Skeletal muscle satellite cell (primary cell): ENCODE measurements at regions not wholly inside any gene's neighbourhood (a gene's known extent, or its start where the extent isn't known, plus 50 kb on each side); places are given as distances from the start of the nearest gene placed in this dataset.

ENCODE experiments used
- H3K27me3 ChIP-seq: 2 replicates; pipeline ENCODE4 v1.7.0; 2013; ENCODE audit warnings: low read length; ENCODE audit not compliant: control insufficient read depth, insufficient read depth
- H3K36me3 ChIP-seq: 2 replicates; pipeline ENCODE4 v1.7.0; 2013; ENCODE audit warnings: mild to moderate bottlenecking, control low read depth, low read length; ENCODE audit not compliant: insufficient read depth
- H3K4me1 ChIP-seq: 2 replicates; pipeline ENCODE4 v1.7.0; 2013; ENCODE audit warnings: low read length; ENCODE audit not compliant: control insufficient read depth, insufficient read depth
- H3K4me2 ChIP-seq: 2 replicates; pipeline ENCODE4 v1.7.0; 2013; ENCODE audit warnings: mild to moderate bottlenecking, low read length
- H3K4me3 ChIP-seq: 2 replicates; pipeline ENCODE4 v1.7.0; 2013; ENCODE audit warnings: low read length
- H3K9ac ChIP-seq: 2 replicates; pipeline ENCODE4 v1.7.0; 2013; ENCODE audit warnings: mild to moderate bottlenecking, low read depth, low read length, moderate library complexity
- H3K9me3 ChIP-seq: replicated peaks from 2 replicates; pipeline ENCODE4 v1.7.0; 2013; ENCODE audit warnings: mild to moderate bottlenecking, control low read depth, low read length

DNA sequence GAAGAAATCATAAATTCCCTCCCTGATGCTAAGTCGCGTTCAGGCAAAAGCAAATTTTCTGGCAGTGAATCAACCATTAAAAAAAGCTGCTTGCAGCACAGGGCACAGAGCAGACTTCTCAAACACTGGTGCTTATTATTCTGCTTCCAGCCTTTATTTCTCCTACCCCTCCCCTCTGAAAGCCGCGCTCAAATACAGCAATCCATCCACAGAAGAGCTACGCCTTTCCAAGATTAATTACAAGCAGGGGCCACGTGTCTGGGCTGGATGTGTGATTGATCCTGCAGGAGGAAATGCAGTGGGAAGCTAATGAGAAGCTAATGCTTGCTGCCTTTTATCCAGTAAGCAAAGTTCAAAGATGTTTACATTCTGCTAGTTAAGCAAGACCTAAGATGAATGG, 134.9 kb upstream of the TOPAZ1 start:
- Histone ChIP-seq H3K4me3 (no peak overlapping the region), H3K36me3 (peaks cover 33% of the 10 kb centered on the region), H3K4me2 (no peak overlapping the region), H3K27me3 (no peaks in the 10 kb centered on the region), H3K9ac (no peak overlapping the region), H3K9me3 (no peaks in the 10 kb centered on the region), H3K4me1 (peaks cover 15% of the 10 kb centered on the region)

GRCh38 chr3:44108481-44108880, 133.2 kb upstream of the TOPAZ1 start:
- Histone ChIP-seq H3K36me3 (peaks cover 49% of the 10 kb centered on the region), H3K4me1 (peaks cover 15% of the 10 kb centered on the region), H3K4me2 (no peak overlapping the region), H3K4me3 (no peak overlapping the region), H3K9me3 (no peaks in the 10 kb centered on the region), H3K9ac (no peak overlapping the region), H3K27me3 (no peaks in the 10 kb centered on the region)

GRCh38 chr3:44109771-44110361, 131.8 kb upstream of the TOPAZ1 start:
- Histone ChIP-seq H3K36me3 (peaks cover 61% of the 10 kb centered on the region), H3K4me3 (no peak overlapping the region), H3K27me3 (no peaks in the 10 kb centered on the region)

GRCh38 chr3:44110648-44111047, 131.0 kb upstream of the TOPAZ1 start:
- Histone ChIP-seq H3K4me2 (no peak overlapping the region), H3K9ac (no peak overlapping the region), H3K36me3 (peaks cover 67% of the 10 kb centered on the region), H3K4me1 (no peaks in the 10 kb centered on the region), H3K4me3 (no peak overlapping the region), H3K9me3 (no peaks in the 10 kb centered on the region), H3K27me3 (no peaks in the 10 kb centered on the region)

More at GRCh38 chr3:44109771-44110361, 131.8 kb upstream of the TOPAZ1 start:
- no peaks in the 10 kb centered on the region for H3K9me3 ChIP-seq
- H3K4me1 ChIP-seq = peaks cover 4% of the 10 kb centered on the region
- no peak overlapping the region for H3K4me2 ChIP-seq
- no peak overlapping the region for H3K9ac ChIP-seq

GRCh38 chr3:44111482-44111881, 130.2 kb upstream of the TOPAZ1 start:
- H3K36me3 ChIP-seq = peaks cover 75% of the 10 kb centered on the region
- no peak overlapping the region for H3K4me2 ChIP-seq
- H3K4me3 ChIP-seq = no peak overlapping the region
- H3K9me3 ChIP-seq = no peaks in the 10 kb centered on the region
- H3K9ac ChIP-seq = no peak overlapping the region
- H3K27me3 ChIP-seq = no peaks in the 10 kb centered on the region
- no peaks in the 10 kb centered on the region for H3K4me1 ChIP-seq

DNA sequence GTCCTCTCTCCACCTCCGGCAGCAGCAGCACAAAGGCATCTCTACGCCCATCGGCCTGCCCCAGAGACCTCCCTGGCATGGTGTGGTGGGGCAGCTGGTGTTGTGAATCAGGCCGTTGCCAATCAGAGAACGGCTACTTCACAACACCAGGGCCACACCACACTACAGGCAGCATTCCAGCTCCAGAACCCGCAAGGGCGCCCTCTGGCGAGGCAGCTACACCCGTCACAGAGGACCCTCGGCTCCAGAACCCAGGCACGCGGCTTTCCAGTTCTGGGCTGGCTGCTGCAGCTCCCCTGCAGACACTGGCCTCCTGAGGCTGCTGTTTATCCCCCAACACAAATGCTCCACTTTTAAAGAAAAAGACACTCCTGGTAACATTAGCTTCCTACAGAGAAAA, 127.5 kb upstream of the TOPAZ1 start:
- Histone ChIP-seq H3K27me3 (no peaks in the 10 kb centered on the region), H3K4me3 (no peak overlapping the region), H3K9me3 (no peaks in the 10 kb centered on the region), H3K36me3 (peaks cover 76% of the 10 kb centered on the region), H3K4me1 (no peaks in the 10 kb centered on the region), H3K4me2 (no peak overlapping the region), H3K9ac (no peak overlapping the region)

- no peak overlapping the region for H3K9ac ChIP-seq
- H3K9me3 ChIP-seq = no peaks in the 10 kb centered on the region
- H3K4me1 ChIP-seq = peaks cover 8% of the 10 kb centered on the region
- H3K4me3 ChIP-seq = no peak overlapping the region
- no peak overlapping the region for H3K4me2 ChIP-seq
- H3K27me3 ChIP-seq = no peaks in the 10 kb centered on the region
- H3K36me3 ChIP-seq = peaks cover 59% of the 10 kb centered on the region
These were observed 124.4 kb upstream of the TOPAZ1 start for GRCh38 chr3:44117239-44117638.

DNA sequence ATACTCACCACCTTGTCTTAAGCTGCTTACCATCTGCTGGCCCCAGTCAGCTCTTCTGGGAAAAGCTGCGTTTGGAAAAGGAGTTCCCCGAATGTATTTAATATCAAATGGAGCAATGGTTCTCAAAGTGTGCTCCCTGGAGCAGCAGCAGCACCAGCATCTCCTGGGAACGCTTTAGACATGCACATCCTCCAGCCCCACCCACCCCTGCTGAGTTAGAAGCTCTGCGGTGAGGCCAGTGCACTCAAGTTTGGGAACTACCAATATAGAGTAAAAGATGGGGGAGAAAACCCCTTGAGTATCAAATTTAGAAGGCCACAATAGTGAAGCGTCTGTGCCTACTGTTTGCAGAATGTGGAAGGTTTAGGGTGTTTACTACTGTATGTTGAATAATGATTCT, 124.0 kb upstream of the TOPAZ1 start:
- Histone ChIP-seq H3K9ac (no peak overlapping the region), H3K27me3 (no peaks in the 10 kb centered on the region), H3K9me3 (no peaks in the 10 kb centered on the region), H3K4me2 (no peak overlapping the region), H3K36me3 (peaks cover 54% of the 10 kb centered on the region), H3K4me3 (no peak overlapping the region), H3K4me1 (peaks cover 8% of the 10 kb centered on the region)

GRCh38 chr3:44120721-44121582, 120.7 kb upstream of the TOPAZ1 start:
- Histone ChIP-seq H3K9me3 (no peaks in the 10 kb centered on the region), H3K4me2 (no peak overlapping the region), H3K9ac (no peak overlapping the region), H3K36me3 (peaks cover 27% of the 10 kb centered on the region), H3K27me3 (peaks cover 3% of the 10 kb centered on the region), H3K4me3 (no peak overlapping the region), H3K4me1 (peaks cover 8% of the 10 kb centered on the region)

DNA sequence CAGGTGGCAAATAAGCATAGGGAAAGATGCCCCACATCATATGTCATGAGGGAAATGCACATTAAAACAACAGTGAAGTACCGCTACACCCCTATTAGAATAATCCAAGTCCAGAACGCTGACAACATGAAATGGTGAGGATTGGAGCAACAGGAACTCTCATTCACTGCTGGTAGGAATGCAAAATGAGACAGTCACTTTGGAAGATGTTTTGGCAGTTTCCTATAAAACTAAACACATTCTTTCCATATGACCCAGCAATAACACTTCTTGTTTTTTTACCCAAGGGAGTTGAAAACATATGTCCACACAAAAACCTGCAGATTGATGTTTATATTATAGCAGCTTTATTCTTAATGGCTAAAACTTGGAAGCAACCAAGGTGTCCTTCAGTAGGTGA, 116.4 kb upstream of the TOPAZ1 start:
- H3K4me1 ChIP-seq = peaks cover 8% of the 10 kb centered on the region
- no peaks in the 10 kb centered on the region for H3K9me3 ChIP-seq
- H3K9ac ChIP-seq = no peak overlapping the region
- H3K27me3 ChIP-seq = peaks cover 11% of the 10 kb centered on the region
- H3K36me3 ChIP-seq = no peaks in the 10 kb centered on the region
- H3K4me2 ChIP-seq = no peak overlapping the region
- H3K4me3 ChIP-seq = no peak overlapping the region

GRCh38 chr3:44125882-44126281, 115.8 kb upstream of the TOPAZ1 start:
- Histone ChIP-seq H3K36me3 (no peaks in the 10 kb centered on the region), H3K4me3 (no peak overlapping the region), H3K9me3 (no peaks in the 10 kb centered on the region), H3K4me2 (no peak overlapping the region), H3K27me3 (peaks cover 18% of the 10 kb centered on the region), H3K4me1 (peaks cover 3% of the 10 kb centered on the region), H3K9ac (no peak overlapping the region)
